Urinary bladder (tissue), 3 donors: ENCODE measurements at regions not wholly inside any gene's neighbourhood (a gene's known extent, or its start where the extent isn't known, plus 50 kb on each side); places are given as distances from the start of the nearest gene placed in this dataset.
"Not testable (repeated sequence)": the region's sequence is repeated elsewhere in the genome, so short reads cannot be mapped to it uniquely, and the experiment has no call there.

Source experiments
- DNase-seq: peaks from one replicate; pipeline ENCODE4 v3.0.0-alpha.2; 2015; ENCODE audit errors: extremely low spot score
- H3K27ac ChIP-seq: one replicate; pipeline ENCODE4 v1.5.1; 2013; ENCODE audit warnings: low read depth, mild to moderate bottlenecking, moderate library complexity
- H3K36me3 ChIP-seq: one replicate; pipeline ENCODE4 v1.6.1; 2013; ENCODE audit warnings: mild to moderate bottlenecking, moderate library complexity; ENCODE audit not compliant: insufficient read depth
- H3K4me1 ChIP-seq: one replicate; pipeline ENCODE4 v1.6.1; 2013; ENCODE audit warnings: mild to moderate bottlenecking, moderate library complexity; ENCODE audit not compliant: insufficient read depth
- H3K4me3 ChIP-seq: one replicate; pipeline ENCODE4 v1.5.1; 2013; ENCODE audit warnings: low read depth, low read length
- WGBS: extraction: QIAGEN DNeasy Blood & Tissue Kit; methylation state at CpG from one replicate; pipeline ENCODE4 v1.1.7; 2013; 5-methylcytosine and 5-hydroxymethylcytosine counted together
- donor health status: healthy with polysubstance abuse.
- donor health status: healthy.

- H3K27ac ChIP-seq, H3K36me3 ChIP-seq, H3K4me3 ChIP-seq, H3K4me1 ChIP-seq, DNase-seq: not testable (repeated sequence)
- WGBS: 93% methylated on average over 7 of the region's 7 CpGs
Observed at GRCh38 chr5:87776302-87776701, 363.6 kb upstream of the CCNH start.

GRCh38 chr5:87775228-87775627 lies 362.5 kb upstream of the CCNH start:
- no peaks in the 10 kb centered on the region for H3K36me3 ChIP-seq
- 54% methylated on average over 2 of the region's 2 CpGs for WGBS
- no peak overlapping the region for H3K4me3 ChIP-seq

GRCh38 chr5:87774804-87775203 lies 362.1 kb upstream of the CCNH start:
- Histone ChIP-seq H3K4me3 (no peak overlapping the region), H3K36me3 (no peaks in the 10 kb centered on the region), H3K4me1 (no peaks in the 10 kb centered on the region), H3K27ac (no peak overlapping the region)
- WGBS: 58% methylated on average over 1 of the region's 1 CpG
- no peak for DNase-seq

More at GRCh38 chr5:87775228-87775627, 362.5 kb upstream of the CCNH start:
- DNase-seq: no peak
- H3K4me1 ChIP-seq: no peaks in the 10 kb centered on the region
- no peak overlapping the region for H3K27ac ChIP-seq

- no peaks in the 10 kb centered on the region for H3K4me1 ChIP-seq
- 16% methylated on average over 16 of the region's 16 CpGs for WGBS
- no peak overlapping the region for H3K4me3 ChIP-seq
- no peak for DNase-seq
- no peak overlapping the region for H3K27ac ChIP-seq
- H3K36me3 ChIP-seq: no peaks in the 10 kb centered on the region
Observed at GRCh38 chr5:87770601-87771121, 357.9 kb upstream of the CCNH start.

- no peaks in the 10 kb centered on the region for H3K36me3 ChIP-seq
- no peak overlapping the region for H3K4me3 ChIP-seq
- no peak for DNase-seq
- no peaks in the 10 kb centered on the region for H3K4me1 ChIP-seq
- no peak overlapping the region for H3K27ac ChIP-seq
- 76% methylated on average over 8 of the region's 8 CpGs for WGBS
Observed at GRCh38 chr5:87770016-87770570, 357.4 kb upstream of the CCNH start.

- H3K27ac ChIP-seq: no peak overlapping the region
- 71% methylated on average over 2 of the region's 2 CpGs for WGBS
- H3K4me3 ChIP-seq: no peak overlapping the region
Observed at GRCh38 chr5:87769157-87769556, 356.4 kb upstream of the CCNH start.

GRCh38 chr5:87768190-87768589 lies 355.5 kb upstream of the CCNH start:
- Histone ChIP-seq H3K27ac (no peak overlapping the region), H3K4me1 (no peaks in the 10 kb centered on the region), H3K36me3 (no peaks in the 10 kb centered on the region), H3K4me3 (no peak overlapping the region)
- DNase-seq: no peak
- whole genome bisulfite sequencing: 89% methylated on average over 2 of the region's 2 CpGs

More at GRCh38 chr5:87769157-87769556, 356.4 kb upstream of the CCNH start:
- Histone ChIP-seq H3K4me1 (no peaks in the 10 kb centered on the region), H3K36me3 (no peaks in the 10 kb centered on the region)
- DNase-seq: no peak

- 60% methylated on average over 5 of the region's 5 CpGs for WGBS
- no peaks in the 10 kb centered on the region for H3K4me1 ChIP-seq
- no peak for DNase-seq
- no peak overlapping the region for H3K27ac ChIP-seq
- H3K36me3 ChIP-seq: no peaks in the 10 kb centered on the region
- no peak overlapping the region for H3K4me3 ChIP-seq
Observed at GRCh38 chr5:87765009-87765408, 352.3 kb upstream of the CCNH start.

GRCh38 chr5:87762631-87763030 lies 349.9 kb upstream of the CCNH start:
- no peaks in the 10 kb centered on the region for H3K36me3 ChIP-seq
- H3K27ac ChIP-seq: no peak overlapping the region
- H3K4me1 ChIP-seq: no peaks in the 10 kb centered on the region
- no peak for DNase-seq
- WGBS: 69% methylated on average over 1 of the region's 1 CpG
- H3K4me3 ChIP-seq: no peak overlapping the region

GRCh38 chr5:87756951-87757350 lies 344.2 kb upstream of the CCNH start:
- Histone ChIP-seq H3K27ac (no peak overlapping the region), H3K4me3 (no peak overlapping the region), H3K36me3 (no peaks in the 10 kb centered on the region), H3K4me1 (no peaks in the 10 kb centered on the region)
- 70% methylated on average over 1 of the region's 1 CpG for WGBS
- DNase-seq: no peak

GRCh38 chr5:87755360-87755759 lies 342.6 kb upstream of the CCNH start:
- Histone ChIP-seq H3K36me3 (no peaks in the 10 kb centered on the region), H3K4me3 (no peak overlapping the region), H3K27ac (no peak overlapping the region), H3K4me1 (no peaks in the 10 kb centered on the region)
- DNase-seq: no peak
- 25% methylated on average over 5 of the region's 5 CpGs for WGBS

- no peak overlapping the region for H3K4me3 ChIP-seq
- H3K4me1 ChIP-seq: no peaks in the 10 kb centered on the region
- H3K27ac ChIP-seq: no peak overlapping the region
- no peak for DNase-seq
- 17% methylated on average over 6 of the region's 6 CpGs for WGBS
- no peaks in the 10 kb centered on the region for H3K36me3 ChIP-seq
Observed at GRCh38 chr5:87754009-87754757, 341.5 kb upstream of the CCNH start.

- Histone ChIP-seq H3K27ac (no peak overlapping the region), H3K4me1 (no peaks in the 10 kb centered on the region), H3K36me3 (no peaks in the 10 kb centered on the region), H3K4me3 (no peak overlapping the region)
- no peak for DNase-seq
- WGBS: 71% methylated on average over 4 of the region's 4 CpGs
Observed at GRCh38 chr5:87752362-87752761, 339.6 kb upstream of the CCNH start.

- H3K36me3 ChIP-seq: no peaks in the 10 kb centered on the region
- H3K4me3 ChIP-seq: no peak overlapping the region
- no peak overlapping the region for H3K27ac ChIP-seq
- H3K4me1 ChIP-seq: no peaks in the 10 kb centered on the region
- no peak for DNase-seq
- 76% methylated on average over 4 of the region's 4 CpGs for WGBS
Observed at GRCh38 chr5:87751824-87752223, 339.1 kb upstream of the CCNH start.
